HL-60 (cell line): ENCODE measurements at regions not wholly inside any gene's neighbourhood (a gene's known extent, or its start where the extent isn't known, plus 50 kb on each side); places are given as distances from the start of the nearest gene placed in this dataset.

Experiments
- CTCF ChIP-seq: IDR thresholded peaks from one replicate; pipeline ENCODE4 v1.5.1; 2011; ENCODE audit warnings: low read length, control low read depth, inconsistent platforms; ENCODE audit not compliant: insufficient read depth
- SPI1 ChIP-seq: IDR thresholded peaks from 2 replicates; pipeline ENCODE4 v1.6.1; 2012; ENCODE audit warnings: low read depth, mild to moderate bottlenecking, borderline replicate concordance
- TF ChIP-seq, protein P1 (sequence below): IDR thresholded peaks from 2 replicates; pipeline ENCODE4 v1.6.1; 2012; ENCODE audit warnings: low read depth; ENCODE audit not compliant: insufficient replicate concordance

- no peak for TF ChIP-seq CTCF
- TF ChIP-seq, protein P1, sequence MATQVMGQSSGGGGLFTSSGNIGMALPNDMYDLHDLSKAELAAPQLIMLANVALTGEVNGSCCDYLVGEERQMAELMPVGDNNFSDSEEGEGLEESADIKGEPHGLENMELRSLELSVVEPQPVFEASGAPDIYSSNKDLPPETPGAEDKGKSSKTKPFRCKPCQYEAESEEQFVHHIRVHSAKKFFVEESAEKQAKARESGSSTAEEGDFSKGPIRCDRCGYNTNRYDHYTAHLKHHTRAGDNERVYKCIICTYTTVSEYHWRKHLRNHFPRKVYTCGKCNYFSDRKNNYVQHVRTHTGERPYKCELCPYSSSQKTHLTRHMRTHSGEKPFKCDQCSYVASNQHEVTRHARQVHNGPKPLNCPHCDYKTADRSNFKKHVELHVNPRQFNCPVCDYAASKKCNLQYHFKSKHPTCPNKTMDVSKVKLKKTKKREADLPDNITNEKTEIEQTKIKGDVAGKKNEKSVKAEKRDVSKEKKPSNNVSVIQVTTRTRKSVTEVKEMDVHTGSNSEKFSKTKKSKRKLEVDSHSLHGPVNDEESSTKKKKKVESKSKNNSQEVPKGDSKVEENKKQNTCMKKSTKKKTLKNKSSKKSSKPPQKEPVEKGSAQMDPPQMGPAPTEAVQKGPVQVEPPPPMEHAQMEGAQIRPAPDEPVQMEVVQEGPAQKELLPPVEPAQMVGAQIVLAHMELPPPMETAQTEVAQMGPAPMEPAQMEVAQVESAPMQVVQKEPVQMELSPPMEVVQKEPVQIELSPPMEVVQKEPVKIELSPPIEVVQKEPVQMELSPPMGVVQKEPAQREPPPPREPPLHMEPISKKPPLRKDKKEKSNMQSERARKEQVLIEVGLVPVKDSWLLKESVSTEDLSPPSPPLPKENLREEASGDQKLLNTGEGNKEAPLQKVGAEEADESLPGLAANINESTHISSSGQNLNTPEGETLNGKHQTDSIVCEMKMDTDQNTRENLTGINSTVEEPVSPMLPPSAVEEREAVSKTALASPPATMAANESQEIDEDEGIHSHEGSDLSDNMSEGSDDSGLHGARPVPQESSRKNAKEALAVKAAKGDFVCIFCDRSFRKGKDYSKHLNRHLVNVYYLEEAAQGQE: no peak
- no peak for TF ChIP-seq SPI1
Measured at GRCh38 chr9:2963307-2963706, 119.4 kb upstream of the PUM3 start.
